ENCODE measurements at regions not wholly inside any gene's neighbourhood (a gene's known extent, or its start where the extent isn't known, plus 50 kb on each side); places are given as distances from the start of the nearest gene placed in this dataset.

DNA sequence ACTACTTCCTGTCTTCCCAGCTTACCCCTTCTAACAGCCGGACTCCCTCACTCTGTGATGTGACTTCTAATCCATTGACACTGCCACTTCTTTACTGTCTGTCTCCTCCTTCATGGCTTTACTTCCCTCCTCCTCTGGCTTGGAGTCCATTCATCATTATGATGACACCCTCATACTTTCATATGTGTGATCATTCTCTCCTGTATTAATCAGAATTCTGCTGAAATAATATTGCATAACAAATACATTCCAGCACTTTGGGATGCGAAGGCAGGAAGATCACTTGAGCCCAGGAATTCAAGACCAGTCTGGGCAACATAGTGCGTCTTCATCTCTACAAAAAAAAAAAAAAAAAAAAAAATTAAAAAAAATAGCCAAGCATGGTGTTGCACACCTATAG lies 147.9 kb upstream of the BTBD3 start:
- DNase-seq = no peak

- no peak for DNase-seq
These were observed 145.4 kb upstream of the BTBD3 start for GRCh38 chr20:11772226-11772730.

DNA sequence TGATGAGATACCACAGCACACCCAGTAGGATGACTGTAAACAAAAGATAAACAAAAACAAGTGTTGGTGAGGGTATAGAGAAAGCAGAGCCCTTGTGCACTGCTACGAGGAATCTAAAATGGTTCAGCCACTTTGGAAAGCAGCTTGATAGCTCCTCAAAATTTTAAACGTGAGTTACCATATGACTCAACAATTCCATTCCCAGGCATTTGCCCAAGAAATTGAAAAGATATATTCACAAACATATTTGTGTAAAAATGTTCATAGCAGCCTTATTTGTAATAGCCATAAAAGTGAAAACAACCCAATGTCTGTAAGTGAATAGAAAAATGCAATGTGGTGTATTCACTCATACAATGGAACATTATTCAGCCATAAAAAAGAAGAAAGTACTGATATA lies 141.0 kb upstream of the BTBD3 start:
- DNase-seq = no peak

DNA sequence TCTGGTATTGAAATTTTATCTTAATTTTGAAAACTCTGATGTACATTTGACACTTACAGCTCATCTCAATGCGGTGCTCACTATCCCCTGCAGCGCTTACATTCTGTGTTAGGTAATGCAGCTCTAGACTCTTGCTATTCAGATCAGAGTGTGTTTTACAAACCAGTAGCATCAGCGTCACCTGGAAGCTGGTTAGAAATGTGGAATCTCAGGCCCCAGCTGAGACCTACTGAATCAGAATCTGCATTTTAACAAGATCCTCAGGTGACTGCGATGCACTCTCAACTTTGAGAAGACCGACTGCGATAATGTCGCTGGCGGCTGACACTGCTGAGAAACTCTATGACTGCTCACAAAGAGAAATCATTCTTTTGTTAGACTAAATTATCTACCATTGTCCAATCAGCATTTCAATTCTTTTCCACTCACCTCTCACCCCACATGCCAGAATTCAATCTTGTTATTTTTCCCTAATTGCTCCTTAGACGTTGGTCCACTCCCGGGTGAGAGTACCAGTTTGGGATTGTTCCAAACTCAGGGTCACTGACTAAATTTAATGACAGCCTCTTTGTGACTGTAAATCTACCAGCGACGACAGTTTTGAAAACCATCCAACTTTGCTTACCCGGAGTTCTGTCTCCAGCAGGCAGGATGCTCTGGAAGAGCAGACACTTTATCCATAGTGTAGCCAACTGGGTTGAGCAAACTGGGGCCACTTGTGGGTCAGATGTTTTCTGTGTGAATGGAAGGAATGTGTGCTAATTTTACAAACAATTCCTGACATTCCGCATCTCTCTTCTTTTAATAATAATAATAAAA lies 140.1 kb upstream of the BTBD3 start:
- no peak for DNase-seq

DNA sequence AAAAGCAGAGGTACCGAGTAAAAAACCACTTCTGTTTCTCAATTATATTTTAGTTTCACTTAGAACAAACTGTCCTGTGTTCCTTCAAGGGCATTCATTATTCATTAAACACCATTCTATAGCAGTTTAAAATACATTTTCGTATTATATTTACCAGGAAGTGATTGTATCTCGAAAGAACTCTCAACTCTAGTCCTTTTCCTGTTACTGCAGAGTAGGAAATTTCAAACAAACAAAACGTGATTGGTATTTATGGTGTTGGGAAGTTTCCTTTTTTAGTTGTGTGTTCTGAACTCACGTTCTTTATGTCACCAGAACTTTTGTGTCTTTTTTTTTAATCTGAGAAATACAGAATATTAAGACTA lies 139.5 kb upstream of the BTBD3 start:
- no peak for DNase-seq

- DNase-seq = no peak
These were observed 136.8 kb upstream of the BTBD3 start for GRCh38 chr20:11780765-11781369.

- DNase-seq = no peak
These were observed 134.4 kb upstream of the BTBD3 start for GRCh38 chr20:11783102-11783850.

DNA sequence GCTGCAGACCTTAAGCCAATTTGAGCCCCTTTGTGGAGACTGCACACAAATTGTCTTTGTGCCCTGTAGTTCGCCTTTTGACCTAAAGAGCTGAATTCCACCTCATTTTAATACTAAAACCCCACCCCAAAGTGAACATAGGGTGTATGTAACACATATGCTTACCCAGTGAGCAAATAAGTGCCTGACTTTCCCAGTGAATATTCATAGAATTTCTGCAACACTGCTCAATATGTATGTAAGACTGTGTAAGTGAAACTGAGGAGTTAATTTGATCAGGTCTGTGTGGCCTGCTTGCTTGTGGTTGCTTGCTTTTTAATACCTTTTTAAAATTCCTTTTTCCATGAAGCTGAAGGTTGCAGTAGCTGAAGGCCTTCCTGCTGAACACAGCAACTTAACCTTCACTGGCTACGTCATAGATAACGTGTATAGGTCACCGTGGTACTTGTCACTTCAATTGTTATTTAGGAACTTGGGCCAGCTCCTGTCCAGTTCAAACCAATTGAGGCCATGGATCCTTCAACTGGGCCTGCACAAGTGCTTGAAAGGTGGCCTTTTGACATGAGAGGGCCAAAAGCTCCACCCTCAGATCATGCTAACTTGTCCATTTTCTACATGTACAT lies 131.7 kb upstream of the BTBD3 start:
- DNase-seq = no peak

DNA sequence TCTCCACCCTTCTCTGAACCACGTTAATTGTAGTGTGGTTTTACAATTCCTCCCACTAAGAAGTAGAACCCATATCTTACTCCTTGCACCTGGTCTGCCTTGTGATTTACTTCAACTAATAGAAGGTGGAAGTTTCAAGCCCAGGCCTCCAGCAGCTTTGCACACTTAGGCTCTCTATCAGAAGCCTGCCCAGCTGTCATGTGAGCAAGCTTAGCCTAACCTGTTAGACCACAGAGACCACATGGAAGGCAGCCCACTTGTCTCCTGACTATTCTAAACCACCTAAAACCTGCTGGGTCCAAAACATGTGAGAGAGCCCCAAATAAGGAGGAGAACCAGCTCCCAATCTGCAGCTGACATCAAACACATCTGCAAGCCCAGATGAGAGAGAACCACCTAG lies 127.6 kb upstream of the BTBD3 start:
- DNase-seq = no peak

DNA sequence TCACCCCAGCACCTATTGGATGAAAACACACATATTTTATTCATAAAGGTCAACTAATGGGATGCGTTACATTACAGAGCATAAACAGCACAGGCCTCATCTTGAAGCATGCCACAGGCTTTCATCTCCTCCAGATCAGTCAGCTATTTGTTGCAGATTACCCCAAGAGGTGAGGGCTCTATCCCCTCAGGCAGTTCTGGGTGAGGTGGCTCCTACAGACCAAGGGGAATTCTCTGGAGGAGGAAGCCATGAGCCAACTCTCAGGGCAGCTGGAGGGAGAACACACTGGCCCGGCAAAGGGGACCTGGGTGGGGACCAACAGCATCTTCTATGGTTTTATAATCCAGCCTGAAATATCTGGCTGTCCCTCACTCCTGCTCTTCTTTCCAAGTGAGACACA lies 126.4 kb upstream of the BTBD3 start:
- DNase-seq = no peak

GRCh38 chr20:11791835-11792567 lies 125.7 kb upstream of the BTBD3 start:
- DNase-seq = no peak

DNA sequence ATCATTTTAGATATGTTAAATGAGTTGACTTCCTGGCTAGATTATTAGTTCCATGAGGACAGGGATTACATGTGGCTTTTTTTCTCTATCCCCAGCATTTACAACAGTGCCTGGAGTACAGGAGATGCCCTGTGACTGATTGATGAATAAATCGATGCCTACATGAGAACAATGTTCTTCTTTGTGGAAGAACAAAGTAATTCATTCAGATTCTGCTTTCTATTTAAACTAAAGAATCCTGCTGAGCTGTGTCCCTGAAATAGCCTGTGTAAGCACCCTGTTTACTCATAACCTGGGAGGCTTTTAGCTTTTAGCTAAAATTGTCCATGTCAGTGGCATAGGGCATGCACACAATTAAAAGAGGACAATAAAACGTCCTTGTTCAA lies 125.1 kb upstream of the BTBD3 start:
- DNase-seq = no peak

DNA sequence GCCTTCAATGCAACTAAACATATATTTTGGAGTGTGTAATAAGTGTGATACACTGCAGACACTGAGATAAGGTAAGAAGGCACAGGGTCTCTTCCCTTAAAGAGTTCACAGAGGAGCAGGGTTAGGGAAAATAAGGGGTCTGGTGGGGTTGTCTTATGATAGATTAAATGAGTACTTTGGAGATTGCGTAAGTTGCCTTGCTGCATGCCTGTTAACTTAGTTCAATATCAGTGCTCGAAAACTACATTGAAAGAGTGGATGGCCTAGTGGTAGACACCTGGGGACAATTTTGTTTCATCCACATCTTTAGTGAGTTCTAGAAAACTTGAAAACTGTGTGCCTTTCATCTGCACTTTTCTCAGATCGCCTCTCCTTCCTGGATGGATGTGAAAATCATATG lies 123.2 kb upstream of the BTBD3 start:
- no peak for DNase-seq

DNA sequence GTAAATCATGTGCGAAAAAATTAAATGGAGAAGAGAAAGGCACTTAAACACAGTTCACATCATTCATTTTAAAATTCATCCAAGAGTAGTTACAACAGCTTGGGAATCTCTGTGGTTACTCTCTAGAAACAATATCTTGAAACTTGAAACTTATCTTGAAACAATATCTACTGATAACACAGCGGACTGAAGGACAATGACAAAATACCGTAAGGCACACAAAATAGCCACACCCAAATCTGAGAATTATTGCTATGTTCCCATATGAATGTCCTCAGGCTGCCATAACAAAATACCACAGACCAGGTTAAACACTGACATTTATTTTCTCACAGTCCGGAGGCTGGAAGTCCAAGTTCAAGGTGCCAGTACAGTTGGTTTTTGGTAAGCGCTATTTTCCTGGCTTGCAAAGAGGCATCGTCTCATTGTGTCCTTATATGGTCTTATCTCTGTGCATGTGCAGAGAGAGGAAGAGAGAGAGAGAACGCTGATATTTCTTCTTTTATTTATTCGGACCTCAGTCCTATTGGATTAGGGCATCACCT lies 122.5 kb upstream of the BTBD3 start:
- no peak for DNase-seq

GRCh38 chr20:11796026-11796425 lies 121.7 kb upstream of the BTBD3 start:
- no peak for DNase-seq

GRCh38 chr20:11797156-11797555 lies 120.5 kb upstream of the BTBD3 start:
- no peak for DNase-seq

GRCh38 chr20:11799281-11799684 lies 118.4 kb upstream of the BTBD3 start:
- no peak for DNase-seq

DNA sequence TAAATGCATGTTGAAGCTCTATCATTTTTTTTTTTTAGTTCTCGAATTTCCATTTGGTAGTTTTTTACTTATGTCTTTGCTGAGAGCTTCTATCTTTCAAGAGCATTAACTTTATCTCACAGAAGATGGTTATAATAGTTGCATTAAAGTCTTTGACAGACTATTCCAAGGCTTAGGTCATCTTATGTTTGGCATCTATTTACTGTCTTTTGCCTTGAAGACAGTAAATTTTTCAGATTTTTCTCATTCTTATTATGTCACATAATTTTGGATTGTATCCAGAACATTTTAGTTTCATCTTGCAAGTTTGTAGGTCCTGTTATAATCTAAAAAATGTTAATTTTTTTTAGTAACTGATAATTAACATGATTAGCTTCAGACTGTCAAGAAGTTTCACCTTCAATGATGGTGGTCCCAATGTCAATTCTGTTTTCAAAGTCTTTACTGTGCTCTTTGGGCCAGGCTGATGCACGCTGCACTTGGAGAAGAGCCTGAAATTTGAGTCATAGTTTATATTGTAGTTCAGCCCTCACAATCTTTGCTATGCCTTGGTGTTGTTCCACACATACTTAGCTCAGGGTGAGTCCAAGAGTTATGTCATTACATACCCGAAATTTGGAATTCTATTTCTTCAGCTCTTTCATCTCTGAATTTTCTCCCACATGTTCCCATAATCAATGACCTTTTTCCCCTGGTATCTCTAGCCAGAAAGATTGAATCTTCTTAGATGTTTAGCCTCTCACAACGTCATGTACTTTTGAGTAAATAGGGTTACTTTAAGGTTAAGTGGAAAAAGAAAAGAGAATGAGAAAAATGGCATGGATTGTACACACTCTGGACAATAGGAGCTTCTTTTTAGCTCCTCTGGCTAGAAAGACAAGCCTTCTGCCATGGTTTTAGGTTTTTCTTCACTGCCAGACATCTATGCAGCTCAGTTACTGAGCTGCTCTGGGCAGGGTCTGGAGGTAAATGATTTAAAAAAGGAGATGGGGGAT lies 110.3 kb upstream of the BTBD3 start:
- DNase-seq = no peak

- no peak for DNase-seq
These were observed 108.9 kb upstream of the BTBD3 start for GRCh38 chr20:11808841-11809240.

GRCh38 chr20:11810311-11811083 lies 107.2 kb upstream of the BTBD3 start:
- no peak for DNase-seq

Measured in inflammatory macrophage treated with lipopolysaccharide for 1 hour (primary cell).